HEK293 (cell line): ENCODE measurements at regions not wholly inside any gene's neighbourhood (a gene's known extent, or its start where the extent isn't known, plus 50 kb on each side); places are given as distances from the start of the nearest gene placed in this dataset.

Experiments
- FEZF1 ChIP-seq: fragments of 450-650 bp; formaldehyde crosslinking; IDR thresholded peaks from 2 replicates; pipeline ENCODE4 v1.5.1; 2016; ENCODE audit warnings: missing biosample characterization, missing genetic modification characterization
- KLF16 ChIP-seq: fragments of 450-650 bp; formaldehyde crosslinking; IDR thresholded peaks from 2 replicates; pipeline ENCODE4 v1.5.1; 2017; ENCODE audit warnings: missing biosample characterization, missing genetic modification characterization
- SETDB1 ChIP-seq: IDR thresholded peaks from one replicate; pipeline ENCODE4 v1.6.1; 2017; ENCODE audit warnings: mild to moderate bottlenecking, low read length, moderate library complexity, mixed read lengths; ENCODE audit not compliant: insufficient read length
- ZNF121 ChIP-seq: fragments of 450-650 bp; formaldehyde crosslinking; IDR thresholded peaks from 2 replicates; pipeline ENCODE4 v1.5.1; 2016; ENCODE audit warnings: missing biosample characterization, missing genetic modification characterization
- ZNF132 ChIP-seq: fragments of 450-650 bp; formaldehyde crosslinking; IDR thresholded peaks from 2 replicates; pipeline ENCODE4 v1.5.1; 2017; ENCODE audit warnings: missing biosample characterization, missing genetic modification characterization, borderline replicate concordance
- ZNF214 ChIP-seq: fragments of 450-650 bp; formaldehyde crosslinking; IDR thresholded peaks from 2 replicates; pipeline ENCODE4 v1.5.1; 2017; ENCODE audit warnings: missing biosample characterization, mild to moderate bottlenecking, missing genetic modification characterization, borderline replicate concordance
- ZNF248 ChIP-seq: fragments of 450-650 bp; formaldehyde crosslinking; IDR thresholded peaks from 2 replicates; pipeline ENCODE4 v1.5.1; 2017; ENCODE audit warnings: missing biosample characterization, missing genetic modification characterization
- ZNF423 ChIP-seq: fragments of 450-650 bp; formaldehyde crosslinking; IDR thresholded peaks from 2 replicates; pipeline ENCODE4 v1.5.1; 2016; ENCODE audit warnings: missing biosample characterization, missing genetic modification characterization
- ZNF629 ChIP-seq: fragments of 450-650 bp; formaldehyde crosslinking; IDR thresholded peaks from 2 replicates; pipeline ENCODE4 v1.5.1; 2017; ENCODE audit warnings: missing biosample characterization, missing genetic modification characterization
- ZNF785 ChIP-seq: fragments of 450-650 bp; formaldehyde crosslinking; IDR thresholded peaks from 2 replicates; pipeline ENCODE4 v1.5.1; 2016; ENCODE audit warnings: missing biosample characterization, missing genetic modification characterization
- TF ChIP-seq, protein P1 (sequence below): sonication (generic); formaldehyde crosslinking; IDR thresholded peaks from 2 replicates; pipeline ENCODE4 v1.8.1; 2022; ENCODE audit warnings: mild to moderate bottlenecking, moderate library complexity, missing genetic modification reagents
- TF ChIP-seq, protein P2 (sequence below): fragments of 450-650 bp; formaldehyde crosslinking; IDR thresholded peaks from 2 replicates; pipeline ENCODE4 v1.5.1; 2016; ENCODE audit warnings: missing biosample characterization, missing genetic modification characterization

DNA sequence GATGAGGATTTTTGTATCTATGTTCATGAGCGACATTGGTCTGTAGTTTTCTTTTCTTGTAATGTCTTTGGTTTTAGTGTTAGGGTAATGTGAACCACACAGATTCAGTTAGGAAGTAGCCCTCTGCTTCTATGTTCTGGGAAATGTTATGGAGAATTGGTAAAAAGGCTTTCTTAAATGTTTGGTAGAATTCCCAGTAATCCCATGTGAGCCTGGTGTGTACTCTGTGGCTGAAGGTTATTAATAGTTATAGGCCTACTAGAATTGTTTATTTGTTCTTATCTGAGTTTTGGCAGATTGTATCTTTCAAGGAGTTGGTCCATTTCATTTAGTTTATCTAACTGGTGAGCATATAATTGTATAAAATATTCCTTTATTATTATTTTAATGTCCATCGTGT lies 484.6 kb upstream of the GHITM start:
- TF ChIP-seq, protein P1, sequence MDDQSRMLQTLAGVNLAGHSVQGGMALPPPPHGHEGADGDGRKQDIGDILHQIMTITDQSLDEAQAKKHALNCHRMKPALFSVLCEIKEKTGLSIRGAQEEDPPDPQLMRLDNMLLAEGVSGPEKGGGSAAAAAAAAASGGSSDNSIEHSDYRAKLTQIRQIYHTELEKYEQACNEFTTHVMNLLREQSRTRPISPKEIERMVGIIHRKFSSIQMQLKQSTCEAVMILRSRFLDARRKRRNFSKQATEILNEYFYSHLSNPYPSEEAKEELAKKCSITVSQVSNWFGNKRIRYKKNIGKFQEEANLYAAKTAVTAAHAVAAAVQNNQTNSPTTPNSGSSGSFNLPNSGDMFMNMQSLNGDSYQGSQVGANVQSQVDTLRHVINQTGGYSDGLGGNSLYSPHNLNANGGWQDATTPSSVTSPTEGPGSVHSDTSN: no peak
- no peak for TF ChIP-seq KLF16 (tag by site-specific recombination)
- TF ChIP-seq, protein P2, sequence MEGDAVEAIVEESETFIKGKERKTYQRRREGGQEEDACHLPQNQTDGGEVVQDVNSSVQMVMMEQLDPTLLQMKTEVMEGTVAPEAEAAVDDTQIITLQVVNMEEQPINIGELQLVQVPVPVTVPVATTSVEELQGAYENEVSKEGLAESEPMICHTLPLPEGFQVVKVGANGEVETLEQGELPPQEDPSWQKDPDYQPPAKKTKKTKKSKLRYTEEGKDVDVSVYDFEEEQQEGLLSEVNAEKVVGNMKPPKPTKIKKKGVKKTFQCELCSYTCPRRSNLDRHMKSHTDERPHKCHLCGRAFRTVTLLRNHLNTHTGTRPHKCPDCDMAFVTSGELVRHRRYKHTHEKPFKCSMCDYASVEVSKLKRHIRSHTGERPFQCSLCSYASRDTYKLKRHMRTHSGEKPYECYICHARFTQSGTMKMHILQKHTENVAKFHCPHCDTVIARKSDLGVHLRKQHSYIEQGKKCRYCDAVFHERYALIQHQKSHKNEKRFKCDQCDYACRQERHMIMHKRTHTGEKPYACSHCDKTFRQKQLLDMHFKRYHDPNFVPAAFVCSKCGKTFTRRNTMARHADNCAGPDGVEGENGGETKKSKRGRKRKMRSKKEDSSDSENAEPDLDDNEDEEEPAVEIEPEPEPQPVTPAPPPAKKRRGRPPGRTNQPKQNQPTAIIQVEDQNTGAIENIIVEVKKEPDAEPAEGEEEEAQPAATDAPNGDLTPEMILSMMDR (tag by site-specific recombination): no peak
- TF ChIP-seq ZNF248 (tag by site-specific recombination): no peak
- TF ChIP-seq FEZF1 (tag by site-specific recombination): no peak
- no peak for TF ChIP-seq ZNF629 (tag by site-specific recombination)
- no peak for TF ChIP-seq ZNF785 (tag by site-specific recombination)
- no peak for TF ChIP-seq ZNF121
- no peak for TF ChIP-seq ZNF132 (tag by site-specific recombination)
- no peak for TF ChIP-seq ZNF423 (tag by site-specific recombination)
- TF ChIP-seq ZNF214 (tag by site-specific recombination): no peak
- TF ChIP-seq SETDB1: no peak
